GM12892 (cell line): ENCODE measurements at regions not wholly inside any gene's neighbourhood (a gene's known extent, or its start where the extent isn't known, plus 50 kb on each side); places are given as distances from the start of the nearest gene placed in this dataset.

Experiments used
- DNase-seq: peaks from one replicate; pipeline ENCODE4 v3.0.0; 2011; ENCODE audit not compliant: insufficient read length
- FAIRE-seq: peaks from 2 replicates; lab custom pipeline; 2011; peaks lifted over from hg19 to GRCh38; lab: Jason Lieb, UNC
- POLR2A ChIP-seq: IDR thresholded peaks from 2 replicates; pipeline ENCODE4 v1.6.1; 2011; ENCODE audit warnings: low read depth, low read length, control low read depth
- POLR2AphosphoS5 ChIP-seq: IDR thresholded peaks from 2 replicates; pipeline ENCODE4 v1.6.1; 2011; ENCODE audit warnings: low read depth, low read length, control low read depth
- TAF1 ChIP-seq: IDR thresholded peaks from 2 replicates; pipeline ENCODE4 v1.6.1; 2011; ENCODE audit warnings: low read depth, mild to moderate bottlenecking, control low read depth, low read length, borderline replicate concordance

DNA sequence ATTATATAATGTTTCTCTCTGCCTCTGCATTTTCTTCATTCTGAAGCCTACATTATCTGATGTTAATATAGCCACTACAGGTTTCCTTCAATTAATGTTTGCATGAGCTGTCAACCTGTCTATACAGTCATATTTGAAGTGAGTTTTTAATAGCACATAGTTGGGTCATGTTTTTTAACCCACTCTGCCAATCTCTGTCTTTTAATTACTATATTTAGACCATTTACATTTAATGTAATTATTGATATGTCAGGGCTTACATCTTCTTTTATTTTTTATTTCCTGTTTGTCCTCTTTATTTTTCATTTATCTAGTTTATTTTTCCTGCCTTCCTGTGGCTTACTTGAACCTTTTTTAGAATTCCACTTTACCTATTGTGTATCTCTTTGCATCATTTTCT is 124.3 kb upstream of the PDE1C start:
- FAIRE-seq (no peak), DNase-seq (no peak)
- no peak for TF ChIP-seq POLR2AphosphoS5
- TF ChIP-seq POLR2A, result no peak
- TF ChIP-seq TAF1, result no peak

DNA sequence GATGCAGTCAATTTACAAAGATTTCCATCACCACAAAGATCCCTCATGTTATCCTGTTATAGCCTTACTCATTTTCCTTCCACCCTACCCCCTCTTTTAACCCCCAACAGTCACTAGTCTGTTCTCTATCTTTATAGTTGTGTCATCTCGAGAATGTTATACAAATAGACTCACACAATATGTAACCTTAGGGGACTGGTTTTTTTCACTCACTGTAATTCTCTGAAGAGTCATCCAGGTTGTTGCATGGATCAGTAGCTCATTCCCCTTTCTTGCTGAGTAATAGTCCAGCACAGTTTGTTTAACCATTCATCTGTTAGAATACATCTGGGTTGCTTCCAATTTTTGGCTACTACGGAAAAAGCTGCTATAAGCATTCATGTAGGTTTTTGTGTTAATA is 121.1 kb upstream of the PDE1C start:
- FAIRE-seq (no peak), DNase-seq (no peak)
- TF ChIP-seq POLR2AphosphoS5 (no peak), POLR2A (no peak), TAF1 (no peak)

DNA sequence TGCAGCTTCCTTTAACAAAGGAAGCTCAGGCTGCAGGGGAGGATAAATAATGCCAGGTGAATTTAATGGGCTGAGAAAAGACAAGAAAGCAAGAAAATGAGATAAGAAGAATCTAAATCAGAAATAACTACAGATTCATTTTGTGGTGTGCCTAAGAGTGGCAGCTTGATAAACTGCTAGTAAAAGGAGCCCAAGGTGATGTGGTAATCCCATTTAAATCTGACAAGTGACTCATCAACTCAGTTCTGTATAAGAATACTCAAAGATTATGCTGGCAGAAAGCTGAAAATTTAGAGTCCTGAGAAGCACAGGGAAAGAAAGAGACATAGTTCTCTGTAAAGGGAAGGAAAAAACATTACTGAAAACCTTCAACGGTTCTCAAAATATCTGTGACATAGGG is 109.4 kb upstream of the PDE1C start:
- DNase-seq, result no peak
- FAIRE-seq, result no peak

DNA sequence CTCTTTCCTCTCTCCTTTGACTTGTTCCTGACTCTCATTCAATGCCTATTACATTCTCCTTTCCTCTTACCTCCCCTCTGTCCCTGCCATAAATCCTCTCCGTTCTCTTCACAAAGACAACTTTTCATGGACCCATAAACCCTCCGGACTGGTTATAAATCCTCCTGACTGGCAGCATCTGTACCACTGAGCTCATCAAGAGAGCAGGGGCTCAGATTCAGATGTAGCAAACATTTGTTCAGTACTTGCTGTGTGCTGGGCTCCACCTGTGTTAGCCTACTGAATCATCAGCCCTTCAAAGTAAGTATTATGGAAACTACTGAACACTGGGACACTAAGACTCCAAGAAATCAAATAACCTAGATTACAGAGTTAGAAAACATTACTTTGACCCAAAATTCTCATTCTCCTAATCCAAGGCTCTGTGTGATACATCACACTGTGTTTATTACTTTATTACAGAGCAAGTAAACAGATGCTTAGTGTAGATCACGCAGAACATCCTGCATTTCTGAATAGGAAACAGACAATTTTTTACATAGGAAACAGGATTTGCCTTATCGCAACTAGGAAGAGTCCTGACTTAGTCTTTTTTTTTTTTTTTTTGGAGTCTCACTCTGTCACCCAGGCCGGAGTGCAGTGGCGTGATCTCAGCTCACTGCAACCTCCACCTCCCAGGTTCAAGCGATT is 108.6 kb upstream of the PDE1C start:
- no peak for FAIRE-seq
- TF ChIP-seq POLR2AphosphoS5 (no peak), POLR2A (no peak), TAF1 (no peak)
- no peak for DNase-seq

More for the DNA sequence above, 109.4 kb upstream of the PDE1C start:
- TF ChIP-seq TAF1 (no peak), POLR2A (no peak), POLR2AphosphoS5 (no peak)

DNA sequence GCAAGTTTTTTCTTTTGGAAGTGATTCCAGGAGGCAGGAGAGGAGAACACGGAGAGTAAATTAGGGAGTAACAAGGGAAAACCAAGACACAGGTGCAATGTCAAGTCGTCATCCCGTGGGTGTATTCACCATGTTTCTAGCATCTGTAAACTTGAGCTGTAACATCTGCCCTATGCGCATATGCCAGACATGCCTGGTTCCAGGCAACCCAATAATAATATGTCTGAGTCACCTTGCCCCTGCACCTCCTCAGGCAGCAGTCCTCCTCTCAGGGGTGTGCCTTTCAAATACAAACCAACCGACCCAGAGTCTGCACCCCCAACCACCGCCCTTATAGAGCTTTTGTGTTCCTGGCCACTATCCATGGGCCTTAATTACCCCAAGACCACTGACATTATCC is 107.0 kb upstream of the PDE1C start:
- no peak for DNase-seq
- TF ChIP-seq POLR2A (no peak), POLR2AphosphoS5 (no peak)
- FAIRE-seq, result no peak

DNA sequence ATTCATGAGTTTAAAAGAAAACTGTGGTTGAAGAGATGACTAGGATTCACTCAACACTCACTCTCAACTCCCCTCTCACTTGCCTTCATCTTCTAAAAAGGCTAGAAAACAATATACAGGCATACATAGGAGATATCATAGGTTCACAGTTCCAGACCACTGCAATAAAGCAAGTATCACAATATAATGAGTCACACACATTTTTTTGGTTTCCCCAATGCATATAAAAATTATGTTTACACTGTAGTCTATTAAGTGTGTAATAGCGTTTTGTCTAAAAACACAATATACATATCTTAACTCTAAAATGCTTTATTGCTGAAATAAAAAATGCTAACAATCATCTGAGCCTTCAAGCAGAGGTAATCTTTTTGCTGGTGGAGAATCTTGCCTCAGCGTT is 104.9 kb upstream of the PDE1C start:
- FAIRE-seq, result no peak
- TF ChIP-seq POLR2A, result no peak
- TF ChIP-seq TAF1, result no peak
- no peak for TF ChIP-seq POLR2AphosphoS5
- no peak for DNase-seq

DNA sequence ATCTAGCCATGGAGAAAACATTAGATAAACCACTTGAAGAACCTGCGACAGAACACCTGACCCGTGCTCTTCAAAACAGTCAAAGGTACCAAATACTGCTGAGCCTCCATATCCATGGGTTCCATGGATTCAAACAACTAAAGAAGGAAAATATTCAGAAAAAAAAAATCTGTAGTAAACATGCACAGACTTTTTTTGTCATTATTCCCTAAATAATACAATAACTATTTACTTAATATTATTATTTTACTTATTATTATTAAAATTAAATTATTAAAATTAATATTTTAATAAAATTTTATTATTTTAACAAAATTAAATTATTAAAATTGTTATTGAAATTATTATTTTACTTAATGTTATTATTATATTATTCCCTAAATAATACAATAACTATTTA is 101.0 kb upstream of the PDE1C start:
- FAIRE-seq (no peak), DNase-seq (no peak)
- TF ChIP-seq POLR2A (no peak), TAF1 (no peak), POLR2AphosphoS5 (no peak)

DNA sequence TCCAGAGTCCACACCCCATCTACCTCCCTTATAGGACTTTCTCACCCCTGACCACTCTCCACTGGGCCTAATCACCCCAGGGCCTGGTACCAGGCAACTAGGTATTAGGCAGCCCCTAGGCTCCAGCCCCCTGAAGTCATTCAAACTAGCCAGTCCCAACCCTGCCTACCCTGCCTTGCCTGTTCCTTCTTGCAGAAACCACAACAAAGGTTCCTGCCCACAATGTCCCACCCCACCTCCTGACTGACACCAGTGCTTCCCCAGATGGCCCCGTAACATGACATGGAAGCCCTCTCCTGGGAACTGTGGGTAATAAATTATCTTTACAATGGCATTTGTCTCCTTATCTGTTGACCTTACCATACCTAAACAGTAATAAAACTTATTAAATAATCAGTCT is 100.6 kb upstream of the PDE1C start:
- TF ChIP-seq TAF1 (no peak), POLR2A (no peak), POLR2AphosphoS5 (no peak)
- FAIRE-seq, result no peak
- DNase-seq, result no peak

DNA sequence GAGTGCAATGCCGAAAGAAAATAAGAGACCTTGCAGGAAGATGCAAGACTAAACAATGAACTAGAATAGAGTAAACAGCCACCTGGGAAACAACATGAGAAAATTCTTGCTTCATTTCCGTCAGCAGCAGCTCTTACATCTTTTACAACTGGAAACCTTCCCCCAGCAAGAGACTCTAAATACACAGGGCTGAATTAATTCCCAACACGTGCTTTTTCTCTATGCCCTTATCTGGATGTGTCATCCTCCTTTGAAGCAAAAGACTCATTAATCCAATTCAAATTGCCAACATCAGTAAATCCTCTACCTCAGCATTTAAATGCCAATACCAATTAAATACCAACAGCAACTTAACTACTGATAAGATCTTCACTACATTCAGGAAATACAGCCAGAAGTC is 99.0 kb upstream of the PDE1C start:
- no peak for FAIRE-seq
- TF ChIP-seq TAF1 (no peak), POLR2A (no peak), POLR2AphosphoS5 (no peak)
- DNase-seq, result no peak

DNA sequence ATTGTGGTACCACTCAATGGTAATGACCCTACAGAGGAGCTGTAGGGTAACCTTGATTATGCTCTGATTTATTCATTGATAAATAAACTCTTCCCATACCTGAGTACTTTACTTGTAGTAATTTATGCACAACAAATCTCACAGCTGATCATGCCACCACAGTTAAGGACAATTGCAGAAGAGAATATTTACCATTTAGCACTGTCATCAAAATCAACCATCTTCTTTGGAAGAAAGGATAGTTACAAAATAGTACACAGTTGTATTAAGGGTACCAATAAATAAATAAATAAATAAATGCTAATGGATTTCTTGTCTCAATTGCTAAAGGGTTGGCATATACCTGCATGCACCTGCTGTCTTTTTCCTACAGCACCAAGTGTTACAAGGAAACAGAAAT is 97.6 kb upstream of the PDE1C start:
- TF ChIP-seq POLR2AphosphoS5 (no peak), TAF1 (no peak), POLR2A (no peak)
- no peak for DNase-seq
- no peak for FAIRE-seq

DNA sequence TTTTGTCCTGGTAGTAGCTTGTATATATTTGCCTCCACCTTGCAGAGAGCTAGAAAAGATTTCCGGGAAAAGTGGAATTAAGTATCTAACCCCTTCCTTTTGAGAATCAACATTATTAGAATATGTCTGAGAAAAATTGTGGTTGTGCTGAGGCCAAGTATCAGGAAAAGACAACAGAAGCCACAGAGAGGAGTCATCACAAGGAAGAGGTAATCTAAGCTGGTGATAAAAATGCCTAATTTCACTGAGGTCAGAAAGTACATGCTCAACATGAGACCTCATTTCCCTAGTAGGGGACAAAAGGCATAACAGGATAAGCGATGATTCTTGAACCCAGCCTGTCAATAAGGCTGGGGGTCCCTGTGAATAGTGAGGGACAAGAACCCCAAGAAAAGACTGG is 97.0 kb upstream of the PDE1C start:
- no peak for TF ChIP-seq POLR2A
- no peak for TF ChIP-seq TAF1
- TF ChIP-seq POLR2AphosphoS5, result no peak
- FAIRE-seq, result no peak
- DNase-seq, result no peak

DNA sequence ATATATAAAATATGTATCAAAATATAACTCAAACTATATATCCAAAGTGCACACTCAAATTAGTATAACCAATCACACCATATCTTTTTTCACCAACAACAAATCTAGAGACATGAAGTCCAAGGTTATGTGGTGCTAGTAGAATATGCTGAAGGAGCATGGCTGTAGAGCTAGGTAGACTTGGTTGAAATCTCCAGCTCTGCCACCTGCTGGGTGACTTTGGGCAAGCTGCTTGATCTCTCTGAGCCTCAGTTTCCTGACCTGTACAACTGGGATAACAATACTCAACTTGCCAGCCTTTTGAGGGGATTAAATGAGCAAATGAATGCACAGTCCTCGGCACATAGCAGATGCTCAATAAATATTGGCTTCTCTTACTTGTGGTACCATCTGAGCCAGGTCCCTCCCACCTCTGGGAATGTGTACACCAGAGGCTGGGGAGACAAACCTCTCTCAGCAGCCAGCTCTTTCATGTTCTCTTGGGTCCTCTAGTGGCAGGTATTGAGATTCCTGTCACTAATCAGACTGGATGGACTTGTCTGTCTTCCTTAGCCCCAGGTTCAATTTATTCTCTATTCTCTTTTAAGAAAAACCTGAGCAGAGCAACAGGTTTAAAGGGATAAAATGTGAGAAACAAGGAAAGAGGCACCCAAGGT is 94.3 kb upstream of the PDE1C start:
- DNase-seq (no peak), FAIRE-seq (no peak)
- no peak for TF ChIP-seq POLR2AphosphoS5
- TF ChIP-seq POLR2A, result no peak
- TF ChIP-seq TAF1, result no peak

DNA sequence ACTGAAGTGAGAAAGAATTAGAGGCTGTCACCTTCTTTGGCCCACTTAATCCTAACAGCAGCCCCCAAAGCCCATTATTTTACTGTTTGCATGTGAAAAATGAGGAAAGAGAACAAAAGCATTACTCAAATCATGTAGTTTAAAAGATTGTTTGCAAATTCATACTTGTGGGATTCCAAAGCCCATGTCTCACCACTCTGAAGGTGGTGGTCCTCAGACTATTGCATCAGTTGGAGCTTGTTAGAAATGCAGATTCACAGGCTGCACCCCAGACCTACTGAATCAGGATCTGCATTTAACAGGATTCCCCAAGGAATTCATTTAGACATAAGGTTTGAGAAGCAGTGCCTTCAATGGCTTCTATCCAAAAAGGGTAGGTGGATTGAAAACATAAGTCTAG is 93.7 kb upstream of the PDE1C start:
- no peak for FAIRE-seq
- TF ChIP-seq POLR2AphosphoS5 (no peak), TAF1 (no peak), POLR2A (no peak)
- DNase-seq, result no peak
